ENCODE measurements at regions not wholly inside any gene's neighbourhood (a gene's known extent, or its start where the extent isn't known, plus 50 kb on each side); places are given as distances from the start of the nearest gene placed in this dataset.

DNA sequence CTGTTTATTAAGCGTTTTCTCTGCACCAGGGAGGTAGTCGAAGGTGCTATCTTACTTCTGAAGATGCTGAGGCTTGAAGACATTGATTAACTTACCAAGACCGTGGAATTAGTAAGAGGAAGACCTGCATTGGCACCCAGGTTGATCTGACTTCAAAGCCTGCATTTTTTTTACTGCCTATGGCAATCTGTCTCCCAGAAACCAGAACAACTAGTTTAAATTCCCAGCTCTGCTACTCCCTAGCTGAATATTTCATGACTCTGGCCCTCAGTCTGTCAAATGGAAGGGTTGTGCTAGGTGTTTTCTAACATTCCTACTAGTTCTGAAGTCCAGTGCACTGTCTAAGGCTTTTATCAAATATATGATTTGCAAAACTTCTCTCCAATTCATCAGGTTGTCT, 52.0 kb upstream of the GRAMD1B start:
- WGBS, 5 donors, result 55 to 79% (median 65%) methylated on average over 3 of the region's 3 CpGs
- no peaks in the 10 kb centered on the region for H3K36me3 ChIP-seq
- DNase-seq, result no peak
- intact Hi-C loops (cut with DNase I; ENCODE audit: low total_unique reads), result no loop called here
- H3K27ac ChIP-seq, result no peak overlapping the region
- TF ChIP-seq CTCF (IDR thresholded peaks at IDR 0.05) (no peak), POLR2A (IDR thresholded peaks at IDR 0.05) (no peak), EP300 (IDR thresholded peaks at IDR 0.05) (no peak), POLR2AphosphoS5 (IDR thresholded peaks at IDR 0.05) (no peak)
- no peak overlapping the region for H3K4me3 ChIP-seq
- no peaks in the 10 kb centered on the region for H3K9me3 ChIP-seq
- H3K27me3 ChIP-seq, result peaks cover 0 to 4% (median 0%) of the 10 kb centered on the region in 3 donors
- no peaks in the 10 kb centered on the region for H3K4me1 ChIP-seq

DNA sequence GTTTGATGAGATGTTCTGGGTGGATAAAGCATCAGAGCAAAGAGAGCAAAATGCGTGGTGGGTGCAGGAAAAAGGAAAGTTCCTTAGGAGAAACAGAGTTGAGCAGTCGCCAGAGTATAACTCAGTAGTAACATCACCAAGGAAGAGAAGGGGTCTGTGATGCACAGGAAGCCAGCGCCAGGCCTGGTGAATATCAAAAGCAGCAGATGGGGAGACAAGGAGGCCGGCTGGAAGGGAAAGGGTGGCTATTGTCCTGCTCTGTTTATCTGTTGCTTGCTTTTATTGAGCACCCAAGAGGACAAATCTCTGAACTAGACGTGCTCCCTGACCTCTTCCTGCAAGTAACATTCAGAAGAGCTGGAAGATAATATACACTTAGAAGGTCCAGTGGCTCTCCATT, 52.7 kb upstream of the GRAMD1B start:
- intact Hi-C loops (cut with DNase I; ENCODE audit: low total_unique reads), result no loop called here
- peaks cover 0 to 4% (median 0%) of the 10 kb centered on the region in 3 donors for H3K27me3 ChIP-seq
- no peak overlapping the region for H3K27ac ChIP-seq
- WGBS, 5 donors, result 42 to 56% (median 53%) methylated on average over 5 of the region's 5 CpGs
- no peaks in the 10 kb centered on the region for H3K4me1 ChIP-seq
- no peaks in the 10 kb centered on the region for H3K36me3 ChIP-seq
- no peaks in the 10 kb centered on the region for H3K9me3 ChIP-seq
- TF ChIP-seq POLR2AphosphoS5 (IDR thresholded peaks at IDR 0.05), result no peak
- TF ChIP-seq EP300 (IDR thresholded peaks at IDR 0.05), result no peak
- no peak for TF ChIP-seq POLR2A (IDR thresholded peaks at IDR 0.05)
- no peak for TF ChIP-seq CTCF (IDR thresholded peaks at IDR 0.05)
- H3K4me3 ChIP-seq, result no peak overlapping the region
- peak in 1 of 2 donors; percentile 28 for DNase-seq

DNA sequence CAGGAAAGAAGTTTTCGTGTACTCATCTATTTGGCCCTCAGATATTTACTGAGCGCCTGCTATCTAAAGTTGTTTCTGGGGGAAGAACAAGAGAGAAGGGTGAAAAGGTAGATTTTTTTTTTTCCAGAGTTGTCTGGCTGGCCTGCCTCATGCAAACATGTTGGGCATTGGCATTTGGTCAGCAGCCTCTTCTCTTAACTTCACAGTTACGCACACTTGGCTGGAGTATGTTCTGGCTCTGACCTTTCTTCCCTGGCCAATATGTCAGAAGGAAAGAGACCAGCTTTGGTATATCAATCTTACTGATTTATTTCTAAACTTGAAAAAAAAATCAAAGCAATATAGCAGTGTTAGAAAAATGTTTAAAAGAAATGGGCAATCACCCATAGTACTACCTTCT, 54.2 kb upstream of the GRAMD1B start:
- intact Hi-C loops (cut with DNase I; ENCODE audit: low total_unique reads), result no loop called here
- H3K9me3 ChIP-seq, result no peaks in the 10 kb centered on the region
- H3K4me3 ChIP-seq, result no peak overlapping the region
- TF ChIP-seq EP300 (IDR thresholded peaks at IDR 0.05), result no peak
- no peak for TF ChIP-seq POLR2A (IDR thresholded peaks at IDR 0.05)
- no peak for TF ChIP-seq CTCF (IDR thresholded peaks at IDR 0.05)
- TF ChIP-seq POLR2AphosphoS5 (IDR thresholded peaks at IDR 0.05), result no peak
- DNase-seq, result no peak
- WGBS, 5 donors, result 70 to 92% (median 81%) methylated on average over 3 of the region's 3 CpGs
- peaks cover 0 to 7% (median 0%) of the 10 kb centered on the region in 3 donors for H3K27me3 ChIP-seq
- H3K36me3 ChIP-seq, result no peaks in the 10 kb centered on the region
- H3K27ac ChIP-seq, result no peak overlapping the region
- H3K4me1 ChIP-seq, result no peaks in the 10 kb centered on the region

- Histone ChIP-seq H3K4me3 (no peak overlapping the region), H3K4me1 (no peaks in the 10 kb centered on the region), H3K36me3 (no peaks in the 10 kb centered on the region), H3K27ac (no peak overlapping the region), H3K9me3 (no peaks in the 10 kb centered on the region), H3K27me3 (peaks cover 0 to 7% (median 0%) of the 10 kb centered on the region in 3 donors)
- intact Hi-C loops (cut with DNase I; ENCODE audit: low total_unique reads), result no loop called here
- TF ChIP-seq CTCF (IDR thresholded peaks at IDR 0.05) (no peak), EP300 (IDR thresholded peaks at IDR 0.05) (no peak), POLR2A (IDR thresholded peaks at IDR 0.05) (no peak), POLR2AphosphoS5 (IDR thresholded peaks at IDR 0.05) (no peak)
- 54 to 73% (median 59%) methylated on average over 5 of the region's 5 CpGs for WGBS, 5 donors
- DNase-seq, result no peak
Observed at GRCh38 chr11:123374622-123374968, 55.5 kb upstream of the GRAMD1B start.

All from stomach (tissue), 8 donors.